Gastrocnemius medialis (tissue), 4 donors: ENCODE measurements at regions not wholly inside any gene's neighbourhood (a gene's known extent, or its start where the extent isn't known, plus 50 kb on each side); places are given as distances from the start of the nearest gene placed in this dataset.

Experiments used
- POLR2A ChIP-seq, 2 donors: fragments of 450-650 bp; IDR thresholded peaks; one replicate each; pipeline ENCODE4 v1.6.1; 2017; ENCODE audit warnings: antibody characterized with exemption in 2 of 2, mild to moderate bottlenecking in 2 of 2, moderate library complexity in 2 of 2
- TF ChIP-seq, protein P1 (sequence below), 5 experiments: fragments of 450-650 bp in 3 of 5; fragments of 200-600 bp in 2 of 5; sonication (generic) in 2 of 5; IDR thresholded peaks in 4 of 5; conservative IDR thresholded peaks in 1 of 5; 1 replicate in 4 of 5; 2 replicates in 1 of 5; pipeline ENCODE4 v1.5.1; 2016 to 2019; ENCODE audit warnings: antibody characterized with exemption in 5 of 5, mild to moderate bottlenecking in 3 of 5, moderate library complexity in 3 of 5

DNA sequence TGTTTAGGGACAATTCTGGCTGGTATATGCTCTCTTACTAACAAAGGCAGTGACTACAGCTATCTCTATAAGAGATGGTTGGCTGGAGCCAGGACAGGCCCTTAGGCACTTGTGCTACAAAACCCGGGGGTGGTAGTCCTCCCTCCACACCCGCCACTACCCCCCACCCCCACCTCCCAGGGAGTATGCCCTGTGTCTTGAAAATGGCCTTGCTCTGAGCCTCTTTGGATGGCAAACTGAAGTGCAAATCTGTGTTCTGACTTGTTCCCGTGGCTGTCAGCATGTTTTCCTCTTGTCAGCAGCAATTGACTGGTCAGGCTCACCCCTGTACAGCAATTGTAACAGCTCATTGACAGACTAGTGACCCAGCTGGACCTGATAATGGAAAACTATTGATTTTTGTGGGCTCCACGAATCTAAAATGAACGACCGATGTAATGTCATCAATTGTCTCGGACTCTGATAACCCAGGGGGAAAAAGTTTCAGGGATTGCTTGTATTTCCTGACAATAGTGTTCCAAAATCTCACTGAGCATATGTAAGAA lies 139.4 kb upstream of the BARHL2 start:
- TF ChIP-seq, protein P1, sequence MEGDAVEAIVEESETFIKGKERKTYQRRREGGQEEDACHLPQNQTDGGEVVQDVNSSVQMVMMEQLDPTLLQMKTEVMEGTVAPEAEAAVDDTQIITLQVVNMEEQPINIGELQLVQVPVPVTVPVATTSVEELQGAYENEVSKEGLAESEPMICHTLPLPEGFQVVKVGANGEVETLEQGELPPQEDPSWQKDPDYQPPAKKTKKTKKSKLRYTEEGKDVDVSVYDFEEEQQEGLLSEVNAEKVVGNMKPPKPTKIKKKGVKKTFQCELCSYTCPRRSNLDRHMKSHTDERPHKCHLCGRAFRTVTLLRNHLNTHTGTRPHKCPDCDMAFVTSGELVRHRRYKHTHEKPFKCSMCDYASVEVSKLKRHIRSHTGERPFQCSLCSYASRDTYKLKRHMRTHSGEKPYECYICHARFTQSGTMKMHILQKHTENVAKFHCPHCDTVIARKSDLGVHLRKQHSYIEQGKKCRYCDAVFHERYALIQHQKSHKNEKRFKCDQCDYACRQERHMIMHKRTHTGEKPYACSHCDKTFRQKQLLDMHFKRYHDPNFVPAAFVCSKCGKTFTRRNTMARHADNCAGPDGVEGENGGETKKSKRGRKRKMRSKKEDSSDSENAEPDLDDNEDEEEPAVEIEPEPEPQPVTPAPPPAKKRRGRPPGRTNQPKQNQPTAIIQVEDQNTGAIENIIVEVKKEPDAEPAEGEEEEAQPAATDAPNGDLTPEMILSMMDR (IDR thresholded peaks at IDR 0.05 in 4 of 5, conservative IDR thresholded peaks at IDR 0.05 in 1 of 5), result no peak
- no peak for TF ChIP-seq POLR2A (IDR thresholded peaks at IDR 0.05)
